ENCODE measurements at regions not wholly inside any gene's neighbourhood (a gene's known extent, or its start where the extent isn't known, plus 50 kb on each side); places are given as distances from the start of the nearest gene placed in this dataset.

- Histone ChIP-seq H3K4me3 (no peak overlapping the region), H3K27ac (no peak overlapping the region), H3K27me3 (no peaks in the 10 kb centered on the region), H3K4me1 (ENCODE audit: low read depth) (no peaks in the 10 kb centered on the region), H3K36me3 (no peaks in the 10 kb centered on the region), H3K9me3 (ENCODE audit: low read depth) (no peaks in the 10 kb centered on the region)
- no peak for DNase-seq (ENCODE audit: low read depth in 1 of 2, low spot score in 1 of 2)
- TF ChIP-seq CTCF (IDR thresholded peaks at IDR 0.05; ENCODE audit: low read depth, low read length), result no peak
These were observed 91.5 kb upstream of the TBC1D5 start for GRCh38 chr3:17833786-17834559.

GRCh38 chr3:17832016-17832415, 89.6 kb upstream of the TBC1D5 start:
- Histone ChIP-seq H3K9me3 (ENCODE audit: low read depth) (no peaks in the 10 kb centered on the region), H3K27ac (no peak overlapping the region), H3K36me3 (no peaks in the 10 kb centered on the region), H3K4me3 (no peak overlapping the region), H3K27me3 (no peaks in the 10 kb centered on the region), H3K4me1 (ENCODE audit: low read depth) (no peaks in the 10 kb centered on the region)
- peak in 1 of 2 donors; percentile 24 for DNase-seq (ENCODE audit: low read depth in 1 of 2, low spot score in 1 of 2)
- TF ChIP-seq CTCF (IDR thresholded peaks at IDR 0.05; ENCODE audit: low read depth, low read length), result no peak

- no peaks in the 10 kb centered on the region for H3K9me3 ChIP-seq (ENCODE audit: low read depth)
- no peak overlapping the region for H3K4me3 ChIP-seq
- no peaks in the 10 kb centered on the region for H3K27me3 ChIP-seq
- no peaks in the 10 kb centered on the region for H3K4me1 ChIP-seq (ENCODE audit: low read depth)
- H3K36me3 ChIP-seq, result no peaks in the 10 kb centered on the region
- H3K27ac ChIP-seq, result no peak overlapping the region
- peak in 1 of 2 donors; percentile 27 for DNase-seq (ENCODE audit: low read depth in 1 of 2, low spot score in 1 of 2)
- no peak for TF ChIP-seq CTCF (IDR thresholded peaks at IDR 0.05; ENCODE audit: low read depth, low read length)
These were observed 88.9 kb upstream of the TBC1D5 start for GRCh38 chr3:17831366-17831765.

DNA sequence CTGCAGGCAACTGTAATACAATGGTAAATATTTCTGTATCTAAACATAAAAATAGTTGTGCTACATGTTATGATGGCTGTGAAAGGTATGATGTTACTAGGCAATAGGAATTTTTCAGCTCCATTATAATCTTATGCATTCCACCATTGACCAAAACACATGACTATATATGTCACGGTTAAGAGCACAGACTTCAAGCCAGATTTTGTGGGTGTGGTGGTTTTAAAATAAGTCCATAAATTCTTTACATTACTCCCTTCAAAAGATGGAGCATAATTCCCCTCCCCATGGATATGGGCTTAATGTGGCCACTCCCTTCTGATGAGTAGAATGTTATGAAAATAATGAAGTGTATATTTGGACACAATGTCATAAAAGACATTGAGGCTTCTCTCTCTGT, 88.4 kb upstream of the TBC1D5 start:
- Histone ChIP-seq H3K27me3 (no peaks in the 10 kb centered on the region), H3K4me3 (no peak overlapping the region), H3K4me1 (ENCODE audit: low read depth) (no peaks in the 10 kb centered on the region), H3K36me3 (no peaks in the 10 kb centered on the region), H3K27ac (no peak overlapping the region), H3K9me3 (ENCODE audit: low read depth) (no peaks in the 10 kb centered on the region)
- no peak for DNase-seq (ENCODE audit: low read depth in 1 of 2, low spot score in 1 of 2)
- TF ChIP-seq CTCF (IDR thresholded peaks at IDR 0.05; ENCODE audit: low read depth, low read length), result no peak

DNA sequence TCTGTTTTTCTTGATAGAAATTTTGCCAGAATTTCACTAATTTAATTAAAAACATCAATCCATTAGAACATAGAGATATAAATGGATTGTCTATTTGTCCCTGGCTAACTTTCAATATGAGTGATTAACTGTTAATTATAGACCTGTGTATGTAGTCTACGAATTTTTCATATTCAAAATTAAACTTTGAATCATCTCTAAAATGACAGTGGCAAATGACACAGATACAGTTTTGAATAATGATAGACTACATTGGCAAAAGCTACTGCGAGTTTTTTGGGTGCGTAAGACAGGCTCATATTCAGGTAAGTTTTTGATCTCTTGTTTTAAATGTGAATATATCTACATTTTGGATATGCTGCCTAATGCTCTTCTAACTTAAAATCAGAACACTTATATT, 86.0 kb upstream of the TBC1D5 start:
- H3K4me1 ChIP-seq (ENCODE audit: low read depth), result no peaks in the 10 kb centered on the region
- H3K9me3 ChIP-seq (ENCODE audit: low read depth), result no peaks in the 10 kb centered on the region
- no peak overlapping the region for H3K4me3 ChIP-seq
- H3K36me3 ChIP-seq, result no peaks in the 10 kb centered on the region
- DNase-seq (ENCODE audit: low read depth in 1 of 2, low spot score in 1 of 2), result no peak
- H3K27me3 ChIP-seq, result no peaks in the 10 kb centered on the region
- TF ChIP-seq CTCF (IDR thresholded peaks at IDR 0.05; ENCODE audit: low read depth, low read length), result no peak
- no peak overlapping the region for H3K27ac ChIP-seq

All from cardiac muscle cell (in vitro differentiated cells and primary cell).